WTC11 (cell line): ENCODE measurements at regions not wholly inside any gene's neighbourhood (a gene's known extent, or its start where the extent isn't known, plus 50 kb on each side); places are given as distances from the start of the nearest gene placed in this dataset.

Source experiments
- ATAC-seq: fragments of 200-7000 bp; cut with Tn5 transposase; 2 replicates; pipeline ENCODE4 v1.10.0; 2021; ENCODE audit warnings: mild to moderate bottlenecking, moderate library complexity
- CTCF ChIA-PET: fragments of 300-600 bp; sonication (Branson Sonifier 250); formaldehyde crosslinking; loops from one replicate; lab custom pipeline; 2021; ENCODE audit warnings: antibody characterized with exemption; lab: Charles Lee
- POLR2A ChIA-PET: fragments of 350-600 bp; sonication (Branson Sonifier 250); formaldehyde crosslinking; loops from one replicate; lab custom pipeline; 2021; ENCODE audit warnings: antibody characterized with exemption; lab: Charles Lee
- DNase-seq: peaks from one replicate; pipeline ENCODE4 v3.0.0; 2021; ENCODE audit warnings: low spot score
- H3K27ac Mint-ChIP-seq: 2 replicates; pipeline ENCODE4 v1.8.0; 2021; ENCODE audit warnings: mixed read lengths
- H3K27me3 Mint-ChIP-seq: 2 replicates; pipeline ENCODE4 v1.8.0; 2021; ENCODE audit warnings: low read depth, mild to moderate bottlenecking, moderate library complexity, mixed read lengths
- H3K36me3 Mint-ChIP-seq: 2 replicates; pipeline ENCODE4 v1.8.0; 2021; ENCODE audit warnings: mixed read lengths
- H3K4me1 Mint-ChIP-seq: 2 replicates; pipeline ENCODE4 v1.8.0; 2022; ENCODE audit warnings: mixed read lengths
- H3K4me3 Mint-ChIP-seq: 2 replicates; pipeline ENCODE4 v1.8.0; 2021; ENCODE audit warnings: mild to moderate bottlenecking, moderate library complexity, mixed read lengths
- H3K9me3 Mint-ChIP-seq: 2 replicates; pipeline ENCODE4 v1.8.0; 2021; ENCODE audit warnings: mixed read lengths
- ATF1 ChIP-seq: sonication (generic); formaldehyde crosslinking; IDR thresholded peaks from 2 replicates; pipeline ENCODE4 v1.8.1; 2023; ENCODE audit warnings: mild to moderate bottlenecking, moderate library complexity, missing genetic modification reagents
- CREM ChIP-seq: sonication (generic); formaldehyde crosslinking; IDR thresholded peaks from 2 replicates; pipeline ENCODE4 v1.8.1; 2022; ENCODE audit warnings: mild to moderate bottlenecking, missing genetic modification reagents, moderate library complexity
- FOXP1 ChIP-seq: sonication (generic); formaldehyde crosslinking; IDR thresholded peaks from 2 replicates; pipeline ENCODE4 v1.8.0; 2022; ENCODE audit warnings: missing genetic modification reagents, mild to moderate bottlenecking, moderate library complexity, borderline replicate concordance
- GTF2I ChIP-seq: fragments of 250-450 bp; sonication (Bioruptor Pico); conservative IDR thresholded peaks from 2 replicates; pipeline ENCODE4 v1.4.0; 2021; ENCODE audit warnings: mild to moderate bottlenecking
- JAZF1 ChIP-seq: fragments of 250-450 bp; sonication (Bioruptor Pico); IDR thresholded peaks from 2 replicates; pipeline ENCODE4 v1.9.0; 2021; ENCODE audit warnings: moderate library complexity, mild to moderate bottlenecking, inconsistent platforms
- MYBL2 ChIP-seq: sonication (generic); formaldehyde crosslinking; IDR thresholded peaks from 2 replicates; pipeline ENCODE4 v1.8.1; 2023; ENCODE audit warnings: mild to moderate bottlenecking, moderate library complexity, missing genetic modification reagents
- NR1H2 ChIP-seq: sonication (generic); formaldehyde crosslinking; IDR thresholded peaks from 2 replicates; pipeline ENCODE4 v1.9.0; 2021; ENCODE audit warnings: mild to moderate bottlenecking, moderate library complexity, missing genetic modification reagents
- NR3C1 ChIP-seq: sonication (generic); formaldehyde crosslinking; conservative IDR thresholded peaks from 2 replicates; pipeline ENCODE4 v1.8.1; 2023; ENCODE audit warnings: low read depth, mild to moderate bottlenecking, missing genetic modification reagents
- SOX15 ChIP-seq: fragments of 250-450 bp; sonication (Bioruptor Pico); IDR thresholded peaks from 2 replicates; pipeline ENCODE4 v1.9.0; 2021; ENCODE audit warnings: mild to moderate bottlenecking
- TEAD1 ChIP-seq: sonication (generic); formaldehyde crosslinking; IDR thresholded peaks from 2 replicates; pipeline ENCODE4 v1.8.0; 2022; ENCODE audit warnings: mild to moderate bottlenecking, missing genetic modification reagents
- ZNF219 ChIP-seq: sonication (generic); formaldehyde crosslinking; IDR thresholded peaks from 2 replicates; pipeline ENCODE4 v1.8.0; 2023; ENCODE audit warnings: missing genetic modification reagents, mild to moderate bottlenecking, borderline replicate concordance
- ZNF232 ChIP-seq: sonication (generic); formaldehyde crosslinking; IDR thresholded peaks from 2 replicates; pipeline ENCODE4 v1.8.0; 2022; ENCODE audit warnings: mild to moderate bottlenecking, missing genetic modification reagents
- ZNF416 ChIP-seq: fragments of 250-450 bp; sonication (Bioruptor Pico); IDR thresholded peaks from 2 replicates; pipeline ENCODE4 v1.9.0; 2021; ENCODE audit warnings: mild to moderate bottlenecking, inconsistent platforms
- ZNF423 ChIP-seq: fragments of 250-450 bp; sonication (Bioruptor Pico); IDR thresholded peaks from 2 replicates; pipeline ENCODE4 v2.1.2; 2022; ENCODE audit warnings: mild to moderate bottlenecking, moderate library complexity
- ZNF671 ChIP-seq: fragments of 250-450 bp; sonication (Bioruptor Pico); IDR thresholded peaks from 2 replicates; pipeline ENCODE4 v1.8.0; 2021; ENCODE audit warnings: mild to moderate bottlenecking
- TF ChIP-seq, protein P1 (sequence below): sonication (generic); formaldehyde crosslinking; IDR thresholded peaks from 2 replicates; pipeline ENCODE4 v1.8.0; 2022; ENCODE audit warnings: mild to moderate bottlenecking, missing genetic modification reagents
- TF ChIP-seq, protein P2 (sequence below): fragments of 250-450 bp; sonication (Bioruptor Pico); IDR thresholded peaks from 2 replicates; pipeline ENCODE4 v1.8.0; 2021; ENCODE audit warnings: mild to moderate bottlenecking
- TF ChIP-seq, protein P3 (sequence below): sonication (generic); formaldehyde crosslinking; IDR thresholded peaks from 2 replicates; pipeline ENCODE4 v1.8.1; 2022; ENCODE audit warnings: low read depth, missing genetic modification reagents, borderline replicate concordance
- TF ChIP-seq, protein P4 (sequence below): sonication (generic); formaldehyde crosslinking; IDR thresholded peaks from 2 replicates; pipeline ENCODE4 v1.8.1; 2023; ENCODE audit warnings: mild to moderate bottlenecking, missing genetic modification reagents, borderline replicate concordance

DNA sequence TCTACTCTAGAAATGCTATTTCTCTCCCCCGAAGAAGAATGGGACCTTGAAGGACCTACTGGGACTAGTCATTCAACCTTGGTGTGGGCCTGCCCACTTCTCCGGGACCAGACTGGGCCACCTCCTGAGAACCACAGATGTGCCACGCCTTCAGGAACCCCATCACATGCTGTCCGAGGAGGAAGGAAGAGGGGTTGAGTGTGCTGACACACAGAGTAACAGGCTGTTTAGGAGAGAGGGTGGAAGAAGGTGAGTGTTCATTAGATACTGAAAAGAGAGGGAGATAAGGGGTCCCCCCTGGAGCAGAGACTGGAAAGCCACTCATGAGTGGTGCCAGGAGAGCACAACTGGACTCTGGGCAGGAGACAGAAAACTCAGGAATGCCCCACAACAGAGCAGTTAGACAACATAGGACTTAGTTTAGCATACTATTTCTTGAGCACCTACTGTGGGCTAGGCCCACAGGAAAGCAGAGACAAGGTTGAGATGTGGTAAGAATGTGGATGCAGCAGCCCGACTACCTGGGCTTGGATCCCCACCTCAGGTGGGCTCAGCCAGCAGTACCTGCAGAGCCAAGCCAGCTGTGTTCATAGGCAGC, 286.4 kb upstream of the NCKAP5 start:
- no peaks in the 10 kb centered on the region for H3K4me1 Mint-ChIP-seq
- H3K36me3 Mint-ChIP-seq, result peaks cover 21% of the 10 kb centered on the region
- ChIA-PET CTCF (interaction anchor here (1.3 kb wide), 1 partner anchor 11 kb away, joined by 3 read pairs; no protein-coding TSS in a partner anchor), POLR2A (no interaction called here)
- H3K4me3 Mint-ChIP-seq, result no peak overlapping the region
- H3K9me3 Mint-ChIP-seq, result peaks cover 44% of the 10 kb centered on the region
- peaks cover 4% of the 10 kb centered on the region for H3K27me3 Mint-ChIP-seq
- ATAC-seq (no peak), DNase-seq (no peak)
- H3K27ac Mint-ChIP-seq, result no peak overlapping the region
- TF ChIP-seq, protein P1, sequence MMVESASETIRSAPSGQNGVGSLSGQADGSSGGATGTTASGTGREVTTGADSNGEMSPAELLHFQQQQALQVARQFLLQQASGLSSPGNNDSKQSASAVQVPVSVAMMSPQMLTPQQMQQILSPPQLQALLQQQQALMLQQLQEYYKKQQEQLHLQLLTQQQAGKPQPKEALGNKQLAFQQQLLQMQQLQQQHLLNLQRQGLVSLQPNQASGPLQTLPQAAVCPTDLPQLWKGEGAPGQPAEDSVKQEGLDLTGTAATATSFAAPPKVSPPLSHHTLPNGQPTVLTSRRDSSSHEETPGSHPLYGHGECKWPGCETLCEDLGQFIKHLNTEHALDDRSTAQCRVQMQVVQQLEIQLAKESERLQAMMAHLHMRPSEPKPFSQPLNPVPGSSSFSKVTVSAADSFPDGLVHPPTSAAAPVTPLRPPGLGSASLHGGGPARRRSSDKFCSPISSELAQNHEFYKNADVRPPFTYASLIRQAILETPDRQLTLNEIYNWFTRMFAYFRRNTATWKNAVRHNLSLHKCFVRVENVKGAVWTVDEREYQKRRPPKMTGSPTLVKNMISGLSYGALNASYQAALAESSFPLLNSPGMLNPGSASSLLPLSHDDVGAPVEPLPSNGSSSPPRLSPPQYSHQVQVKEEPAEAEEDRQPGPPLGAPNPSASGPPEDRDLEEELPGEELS (CRISPR knock-in tag), result no peak
- TF ChIP-seq, protein P2, sequence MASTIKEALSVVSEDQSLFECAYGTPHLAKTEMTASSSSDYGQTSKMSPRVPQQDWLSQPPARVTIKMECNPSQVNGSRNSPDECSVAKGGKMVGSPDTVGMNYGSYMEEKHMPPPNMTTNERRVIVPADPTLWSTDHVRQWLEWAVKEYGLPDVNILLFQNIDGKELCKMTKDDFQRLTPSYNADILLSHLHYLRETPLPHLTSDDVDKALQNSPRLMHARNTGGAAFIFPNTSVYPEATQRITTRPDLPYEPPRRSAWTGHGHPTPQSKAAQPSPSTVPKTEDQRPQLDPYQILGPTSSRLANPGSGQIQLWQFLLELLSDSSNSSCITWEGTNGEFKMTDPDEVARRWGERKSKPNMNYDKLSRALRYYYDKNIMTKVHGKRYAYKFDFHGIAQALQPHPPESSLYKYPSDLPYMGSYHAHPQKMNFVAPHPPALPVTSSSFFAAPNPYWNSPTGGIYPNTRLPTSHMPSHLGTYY (CRISPR knock-in tag), result no peak
- TF ChIP-seq ZNF219 (CRISPR knock-in tag), result no peak
- TF ChIP-seq, protein P3, sequence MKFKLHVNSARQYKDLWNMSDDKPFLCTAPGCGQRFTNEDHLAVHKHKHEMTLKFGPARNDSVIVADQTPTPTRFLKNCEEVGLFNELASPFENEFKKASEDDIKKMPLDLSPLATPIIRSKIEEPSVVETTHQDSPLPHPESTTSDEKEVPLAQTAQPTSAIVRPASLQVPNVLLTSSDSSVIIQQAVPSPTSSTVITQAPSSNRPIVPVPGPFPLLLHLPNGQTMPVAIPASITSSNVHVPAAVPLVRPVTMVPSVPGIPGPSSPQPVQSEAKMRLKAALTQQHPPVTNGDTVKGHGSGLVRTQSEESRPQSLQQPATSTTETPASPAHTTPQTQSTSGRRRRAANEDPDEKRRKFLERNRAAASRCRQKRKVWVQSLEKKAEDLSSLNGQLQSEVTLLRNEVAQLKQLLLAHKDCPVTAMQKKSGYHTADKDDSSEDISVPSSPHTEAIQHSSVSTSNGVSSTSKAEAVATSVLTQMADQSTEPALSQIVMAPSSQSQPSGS (CRISPR knock-in tag), result no peak
- no peak for TF ChIP-seq NR1H2 (CRISPR knock-in tag)
- no peak for TF ChIP-seq JAZF1 (CRISPR knock-in tag)
- no peak for TF ChIP-seq ZNF416
- no peak for TF ChIP-seq TEAD1
- no peak for TF ChIP-seq NR3C1 (CRISPR knock-in tag)
- TF ChIP-seq GTF2I, result no peak
- no peak for TF ChIP-seq FOXP1 (CRISPR knock-in tag)
- TF ChIP-seq ZNF671 (CRISPR knock-in tag), result no peak
- no peak for TF ChIP-seq ZNF423
- TF ChIP-seq, protein P4, sequence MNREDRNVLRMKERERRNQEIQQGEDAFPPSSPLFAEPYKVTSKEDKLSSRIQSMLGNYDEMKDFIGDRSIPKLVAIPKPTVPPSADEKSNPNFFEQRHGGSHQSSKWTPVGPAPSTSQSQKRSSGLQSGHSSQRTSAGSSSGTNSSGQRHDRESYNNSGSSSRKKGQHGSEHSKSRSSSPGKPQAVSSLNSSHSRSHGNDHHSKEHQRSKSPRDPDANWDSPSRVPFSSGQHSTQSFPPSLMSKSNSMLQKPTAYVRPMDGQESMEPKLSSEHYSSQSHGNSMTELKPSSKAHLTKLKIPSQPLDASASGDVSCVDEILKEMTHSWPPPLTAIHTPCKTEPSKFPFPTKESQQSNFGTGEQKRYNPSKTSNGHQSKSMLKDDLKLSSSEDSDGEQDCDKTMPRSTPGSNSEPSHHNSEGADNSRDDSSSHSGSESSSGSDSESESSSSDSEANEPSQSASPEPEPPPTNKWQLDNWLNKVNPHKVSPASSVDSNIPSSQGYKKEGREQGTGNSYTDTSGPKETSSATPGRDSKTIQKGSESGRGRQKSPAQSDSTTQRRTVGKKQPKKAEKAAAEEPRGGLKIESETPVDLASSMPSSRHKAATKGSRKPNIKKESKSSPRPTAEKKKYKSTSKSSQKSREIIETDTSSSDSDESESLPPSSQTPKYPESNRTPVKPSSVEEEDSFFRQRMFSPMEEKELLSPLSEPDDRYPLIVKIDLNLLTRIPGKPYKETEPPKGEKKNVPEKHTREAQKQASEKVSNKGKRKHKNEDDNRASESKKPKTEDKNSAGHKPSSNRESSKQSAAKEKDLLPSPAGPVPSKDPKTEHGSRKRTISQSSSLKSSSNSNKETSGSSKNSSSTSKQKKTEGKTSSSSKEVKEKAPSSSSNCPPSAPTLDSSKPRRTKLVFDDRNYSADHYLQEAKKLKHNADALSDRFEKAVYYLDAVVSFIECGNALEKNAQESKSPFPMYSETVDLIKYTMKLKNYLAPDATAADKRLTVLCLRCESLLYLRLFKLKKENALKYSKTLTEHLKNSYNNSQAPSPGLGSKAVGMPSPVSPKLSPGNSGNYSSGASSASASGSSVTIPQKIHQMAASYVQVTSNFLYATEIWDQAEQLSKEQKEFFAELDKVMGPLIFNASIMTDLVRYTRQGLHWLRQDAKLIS (CRISPR knock-in tag), result no peak
- TF ChIP-seq CREM (CRISPR knock-in tag), result no peak
- no peak for TF ChIP-seq ZNF232
- TF ChIP-seq MYBL2 (CRISPR knock-in tag), result no peak

DNA sequence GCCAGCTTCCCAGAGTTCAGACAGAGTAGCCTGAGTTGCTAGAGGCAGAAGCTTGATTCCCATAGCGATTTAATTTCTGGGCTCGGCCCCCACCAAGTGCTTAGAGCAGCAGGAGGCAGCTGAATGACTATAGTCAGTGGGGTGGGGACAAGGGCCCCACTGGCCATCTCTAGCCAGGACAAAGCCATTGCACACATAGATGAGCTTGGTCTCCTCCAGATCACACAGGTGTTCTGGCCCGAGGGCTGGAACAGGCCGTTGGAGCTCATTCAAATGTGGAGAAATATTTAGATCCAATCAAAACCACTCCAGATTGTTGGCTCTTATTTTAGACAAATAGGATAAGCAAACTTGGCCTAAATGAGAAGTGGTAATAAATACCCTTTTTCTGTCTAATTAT, 287.3 kb upstream of the NCKAP5 start:
- Mint-ChIP-seq H3K27me3 (peaks cover 4% of the 10 kb centered on the region), H3K4me3 (no peak overlapping the region), H3K9me3 (peaks cover 44% of the 10 kb centered on the region), H3K4me1 (no peaks in the 10 kb centered on the region), H3K36me3 (peaks cover 21% of the 10 kb centered on the region), H3K27ac (no peak overlapping the region)
- TF ChIP-seq, protein P2 (CRISPR knock-in tag), result no peak
- no peak for TF ChIP-seq ATF1 (CRISPR knock-in tag)
- no peak for TF ChIP-seq SOX15
- ATAC-seq (no peak), DNase-seq (no peak)
- ChIA-PET CTCF (interaction anchor here (1.3 kb wide), 1 partner anchor 11 kb away, joined by 3 read pairs; no protein-coding TSS in a partner anchor), POLR2A (no interaction called here)
